IPS-NIHi7 (cell line): ENCODE measurements at regions not wholly inside any gene's neighbourhood (a gene's known extent, or its start where the extent isn't known, plus 50 kb on each side); places are given as distances from the start of the nearest gene placed in this dataset.

Source experiments
- DNase-seq: peaks from one replicate; pipeline ENCODE4 v3.0.0; 2012; ENCODE audit warnings: mixed read lengths; ENCODE audit errors: extremely low spot score

GRCh38 chr4:133869486-133869885 lies 332.1 kb downstream of the PABPC4L start:
- DNase-seq: no peak

DNA sequence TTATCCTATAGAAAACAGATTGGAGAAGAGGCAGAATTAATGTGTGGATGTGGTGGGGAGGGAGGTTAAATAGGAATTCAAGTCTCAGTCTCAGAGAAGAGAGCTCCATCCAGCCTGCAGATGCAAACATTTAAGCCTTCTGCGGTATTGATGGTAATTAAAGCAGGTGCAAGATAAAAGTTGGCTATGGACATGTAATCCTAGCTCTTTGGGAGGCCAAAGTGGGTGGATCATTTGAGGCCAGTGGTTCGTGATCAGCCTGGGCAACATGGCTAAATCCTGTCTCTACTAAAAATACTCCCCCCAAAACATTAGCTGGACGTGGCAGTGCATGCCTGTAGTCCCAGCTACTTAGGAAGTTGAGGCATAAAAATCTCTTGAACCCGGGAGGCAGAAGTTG lies 332.7 kb downstream of the PABPC4L start:
- no peak for DNase-seq

DNA sequence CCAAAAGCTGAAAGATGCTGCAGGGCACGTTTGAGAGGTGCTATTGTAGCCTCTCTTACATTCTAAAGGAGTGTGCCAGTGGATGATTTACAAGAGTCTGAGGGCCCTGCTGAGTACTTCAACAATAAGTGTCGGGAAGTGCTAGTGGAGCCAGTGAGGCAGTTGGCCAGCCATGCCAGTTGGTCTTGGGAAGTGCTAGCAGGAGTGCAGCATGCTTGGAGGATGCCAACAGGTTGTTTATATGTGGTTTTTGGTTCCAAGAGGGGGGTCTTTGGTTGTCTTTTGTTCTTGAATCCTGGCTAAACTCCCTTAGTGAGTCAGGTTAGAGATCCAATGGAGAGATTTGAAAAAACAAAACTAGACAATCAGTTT lies 335.3 kb downstream of the PABPC4L start:
- DNase-seq: no peak

DNA sequence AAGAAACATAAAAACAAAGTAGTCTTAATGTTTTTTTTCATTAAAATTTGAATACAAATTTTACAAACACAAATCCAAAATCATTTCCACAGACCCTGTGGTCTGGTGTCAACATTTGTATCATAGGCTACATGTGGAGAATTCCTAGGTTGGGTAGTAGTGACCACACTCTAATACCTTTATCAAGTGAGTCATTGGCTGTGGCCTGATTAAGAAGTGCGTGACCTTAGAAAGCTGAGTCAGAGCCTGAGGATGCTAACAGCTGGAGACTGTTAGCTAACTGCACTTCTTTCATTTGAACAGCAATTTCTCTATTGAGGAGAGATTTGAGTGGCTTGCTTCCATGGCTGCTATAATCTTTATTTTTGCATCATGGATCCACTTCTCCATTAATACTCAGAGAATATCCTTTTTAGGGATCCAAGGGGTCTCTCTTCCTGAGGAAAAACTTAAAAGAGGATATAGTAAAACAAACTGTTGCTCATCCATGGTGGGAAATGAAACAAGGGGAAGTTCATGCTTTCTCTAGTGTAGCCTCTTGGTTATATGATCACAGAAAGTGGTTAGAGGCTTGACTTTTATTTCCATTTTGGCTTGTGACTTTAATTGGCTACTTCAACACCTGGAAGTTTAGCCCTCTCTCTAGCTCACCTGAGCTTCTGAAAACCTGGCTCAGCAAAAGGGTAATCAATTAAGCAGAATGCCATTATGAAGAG lies 335.8 kb downstream of the PABPC4L start:
- DNase-seq: peak; percentile 35

DNA sequence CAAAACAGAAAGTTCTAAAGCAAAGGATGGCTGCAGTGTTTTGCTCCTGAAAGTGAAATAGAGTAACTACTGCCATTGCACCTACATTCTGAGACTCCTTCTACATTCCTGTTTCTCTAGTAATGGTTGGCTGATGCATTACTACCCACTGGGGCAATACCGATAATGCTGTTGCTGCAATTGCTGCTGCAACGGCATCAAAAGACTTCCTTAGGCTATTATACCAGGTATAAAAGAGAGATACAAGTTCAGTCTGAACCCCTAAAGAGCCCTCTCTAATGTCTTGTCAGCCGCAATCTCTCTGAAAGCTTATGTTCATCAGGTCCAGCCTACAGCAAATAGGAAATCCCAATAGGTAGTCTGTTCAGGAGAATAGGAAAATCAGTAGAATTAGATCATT lies 338.4 kb downstream of the PABPC4L start:
- DNase-seq: no peak

GRCh38 chr4:133856731-133857355 lies 344.7 kb downstream of the PABPC4L start:
- DNase-seq: no peak

DNA sequence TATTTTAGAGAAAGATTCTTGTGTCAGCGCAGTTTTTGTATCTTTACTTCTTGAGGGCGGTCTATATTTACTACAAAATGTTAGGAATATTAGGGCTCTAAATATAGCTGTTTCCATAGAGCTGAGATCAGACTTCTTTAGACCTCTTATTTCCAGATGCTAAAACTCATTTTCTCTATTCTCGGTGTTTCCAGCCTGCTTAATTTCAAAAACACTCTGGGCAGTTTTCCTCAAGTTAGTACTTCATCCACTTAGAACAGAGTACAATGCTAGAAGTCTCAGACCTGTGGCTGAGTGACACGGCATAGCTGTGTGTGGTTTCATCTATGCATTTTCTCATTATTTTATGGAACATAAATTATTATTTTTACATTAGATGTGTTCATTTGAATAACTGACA lies 346.6 kb downstream of the PABPC4L start:
- DNase-seq: no peak

DNA sequence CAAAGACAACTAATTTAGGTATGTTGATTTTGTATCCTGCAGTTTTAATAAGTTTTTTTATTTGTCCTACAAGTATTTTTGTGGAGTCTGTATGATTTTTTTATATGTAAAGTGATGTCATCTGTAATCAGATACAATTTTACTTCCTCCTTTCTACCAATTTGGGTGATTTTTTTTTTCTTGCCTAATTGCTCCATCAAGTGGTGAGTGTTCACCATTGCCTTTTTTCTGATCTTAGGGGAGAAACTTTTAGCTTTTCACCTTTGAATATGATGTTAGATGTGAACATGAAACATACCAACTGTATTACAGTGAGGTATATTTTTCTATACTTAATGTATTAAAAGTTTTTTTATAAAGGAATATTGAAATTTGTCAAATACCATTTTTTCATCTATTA lies 362.3 kb downstream of the PABPC4L start:
- no peak for DNase-seq

DNA sequence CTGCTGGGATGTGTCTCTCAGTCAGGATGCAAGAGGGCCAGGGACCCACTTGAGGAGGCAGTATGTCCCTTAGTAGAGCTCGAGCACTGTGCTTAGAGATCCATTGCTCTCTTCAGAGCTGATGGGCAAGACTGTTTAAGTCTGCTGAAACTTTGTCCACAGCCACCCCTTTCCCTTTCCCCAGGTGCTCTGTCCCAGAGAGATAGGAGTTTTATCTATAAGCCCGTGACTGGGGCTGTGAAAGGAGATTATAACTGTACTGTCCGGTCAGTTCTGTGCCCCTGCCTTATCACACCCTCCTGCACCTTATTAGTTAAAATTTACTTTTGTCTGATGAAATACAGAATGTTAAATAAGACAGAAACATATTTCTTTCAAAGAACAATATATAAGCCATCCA lies 378.4 kb downstream of the PABPC4L start:
- no peak for DNase-seq

- no peak for DNase-seq
These were observed 388.6 kb downstream of the PABPC4L start for GRCh38 chr4:133812954-133813353.

DNA sequence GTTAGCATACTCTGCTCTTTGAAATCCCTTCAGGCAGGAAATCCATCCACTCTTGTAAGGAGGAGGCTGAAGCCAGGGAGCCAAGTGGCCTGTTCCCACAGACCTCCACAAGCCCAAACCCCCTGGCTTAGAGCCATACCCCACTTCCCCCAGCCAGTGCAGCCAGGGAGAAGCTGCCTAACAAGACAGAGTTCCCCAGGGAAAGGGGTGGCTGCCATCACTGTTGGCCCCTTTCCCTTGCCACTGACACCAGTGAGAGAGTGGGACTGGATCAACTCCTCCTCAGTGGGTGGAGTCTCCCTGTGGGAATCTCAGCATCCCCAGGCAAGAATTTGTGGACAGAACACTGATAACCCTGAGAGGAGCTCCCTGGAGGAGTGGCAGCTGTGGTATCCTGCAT lies 389.4 kb downstream of the PABPC4L start:
- DNase-seq: no peak

DNA sequence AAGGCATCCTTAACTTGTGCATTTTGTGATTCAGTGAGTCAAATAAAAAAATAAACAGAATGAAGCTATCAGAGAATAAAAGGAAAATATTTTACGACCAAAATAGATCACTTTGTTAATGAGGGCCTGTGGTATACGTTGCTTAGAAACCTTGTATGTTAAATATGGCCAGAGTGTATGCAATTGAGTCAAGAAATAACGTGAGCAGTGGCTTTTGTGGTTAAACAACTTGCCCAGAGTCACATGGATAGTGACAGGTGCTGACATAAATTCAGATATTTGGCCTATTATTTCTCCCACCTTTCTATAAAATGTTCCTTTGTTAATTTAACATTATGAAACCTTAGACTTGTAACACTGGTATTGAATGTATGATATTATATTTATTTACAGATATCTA lies 393.4 kb downstream of the PABPC4L start:
- no peak for DNase-seq

- DNase-seq: no peak
These were observed 398.2 kb downstream of the PABPC4L start for GRCh38 chr4:133803341-133803740.

GRCh38 chr4:133802359-133803140 lies 399.0 kb downstream of the PABPC4L start:
- no peak for DNase-seq

DNA sequence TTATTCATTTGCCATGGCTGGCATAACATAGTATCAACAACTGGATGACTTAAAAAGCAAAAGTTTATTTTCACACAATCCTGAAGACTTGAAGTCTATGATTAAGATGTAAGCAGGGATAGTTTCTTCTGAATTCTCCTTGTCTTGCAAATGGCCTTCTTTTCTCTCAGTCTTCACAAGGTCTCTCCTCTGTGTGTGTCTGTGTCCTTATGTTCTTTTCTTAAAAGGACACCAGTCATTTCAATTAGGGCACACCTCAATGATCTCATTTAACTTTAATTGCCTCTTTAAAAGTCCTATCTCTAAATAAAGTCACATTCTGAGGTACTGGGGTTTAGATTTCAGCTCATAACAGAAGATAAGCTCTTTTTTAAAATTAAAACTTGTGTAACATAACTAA lies 399.7 kb downstream of the PABPC4L start:
- DNase-seq: no peak

DNA sequence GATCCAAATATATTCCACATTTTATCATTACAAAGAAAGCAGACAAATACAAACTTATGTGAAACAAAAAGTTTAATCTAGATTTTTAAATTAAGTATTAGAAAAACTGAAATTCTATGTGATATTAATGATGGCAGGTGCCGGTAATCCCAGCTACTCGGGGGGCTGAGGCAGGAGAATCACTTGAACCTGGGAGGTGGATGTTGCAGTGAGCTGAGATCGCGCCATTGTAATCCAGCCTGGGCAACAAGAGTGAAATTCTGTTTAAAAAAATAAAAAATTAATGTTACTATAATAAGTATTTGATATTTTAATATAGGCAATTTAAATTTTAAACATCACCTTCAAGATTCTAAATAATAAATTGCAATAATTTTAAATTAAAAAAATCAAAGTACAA lies 400.6 kb downstream of the PABPC4L start:
- DNase-seq: no peak

GRCh38 chr4:133799717-133800315 lies 401.8 kb downstream of the PABPC4L start:
- no peak for DNase-seq

GRCh38 chr4:133777661-133778060 lies 423.9 kb downstream of the PABPC4L start:
- no peak for DNase-seq

DNA sequence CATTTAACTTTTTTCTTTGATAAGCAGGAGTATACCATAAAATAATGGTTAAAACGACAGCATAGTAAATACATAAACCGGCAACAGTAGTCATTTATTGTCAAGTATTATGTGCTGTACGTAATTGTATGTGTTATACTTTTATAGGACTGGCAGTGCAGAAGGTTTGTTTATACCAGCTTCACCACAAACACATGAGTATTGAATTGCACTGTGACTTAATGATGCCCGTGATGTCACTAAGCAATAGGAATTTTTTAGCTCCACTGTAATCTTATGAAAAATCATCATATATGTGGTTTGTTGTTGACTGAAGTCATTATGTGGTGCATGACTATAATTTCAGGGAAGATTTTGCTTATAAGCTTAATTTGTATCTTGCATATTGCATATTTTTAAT lies 424.6 kb downstream of the PABPC4L start:
- DNase-seq: no peak

GRCh38 chr4:133776503-133776902 lies 425.1 kb downstream of the PABPC4L start:
- DNase-seq: no peak

DNA sequence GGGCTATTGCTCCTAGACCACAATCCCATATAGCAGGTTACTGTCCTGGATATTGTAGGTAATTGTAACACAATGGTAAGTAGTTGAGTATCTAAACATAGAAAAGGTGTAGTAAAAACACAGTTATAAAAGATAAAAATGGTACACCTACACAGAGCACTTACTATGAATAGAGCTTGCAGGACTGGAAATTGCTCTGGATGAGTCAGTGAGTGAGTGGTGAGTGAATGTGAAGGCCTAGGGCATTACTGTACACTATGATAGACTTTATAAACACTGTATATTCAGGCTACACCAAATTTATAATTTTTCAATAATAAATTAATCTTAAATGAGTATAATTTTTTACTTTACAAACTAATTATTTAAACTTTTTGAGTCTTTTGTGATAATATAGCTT lies 425.7 kb downstream of the PABPC4L start:
- no peak for DNase-seq

DNA sequence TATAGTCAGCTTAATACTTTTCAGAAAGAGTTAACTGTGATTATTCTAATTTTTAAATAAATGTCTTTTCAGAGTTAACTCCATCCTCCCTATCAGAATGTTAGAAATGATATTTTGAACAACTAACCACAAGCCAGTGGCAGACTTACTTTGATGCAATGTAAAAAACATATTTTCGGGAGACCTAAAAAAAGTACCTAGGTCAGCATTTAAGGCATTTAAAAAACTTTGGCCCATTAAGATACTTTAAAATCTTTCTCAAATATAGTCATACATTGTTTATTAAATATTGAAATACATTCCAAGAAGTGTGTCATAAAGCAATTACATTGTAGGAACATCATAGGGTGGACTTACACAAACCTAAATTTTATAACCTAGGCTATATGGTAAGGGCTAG lies 426.1 kb downstream of the PABPC4L start:
- no peak for DNase-seq

DNA sequence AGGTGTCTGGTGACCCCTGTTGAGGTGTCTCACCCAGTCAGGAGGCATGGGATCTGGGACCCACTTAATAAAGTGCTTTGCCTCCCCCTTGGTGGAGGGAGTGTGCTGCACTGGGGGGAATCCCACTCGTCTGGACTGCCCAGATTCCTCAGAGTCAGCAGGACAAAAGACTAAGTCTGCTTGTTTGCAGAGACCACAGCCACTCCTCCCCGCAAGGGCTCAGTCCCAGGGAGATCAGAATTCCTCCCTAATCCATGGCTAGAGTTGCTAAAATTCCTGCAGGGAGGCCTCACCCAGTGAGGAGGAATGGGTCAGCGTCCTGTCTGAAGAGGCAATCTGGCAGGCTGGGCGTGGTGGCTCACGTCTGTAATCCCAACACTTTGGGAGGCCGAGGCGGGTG lies 442.2 kb downstream of the PABPC4L start:
- DNase-seq: peak; percentile 15
